ENCODE measurements at regions not wholly inside any gene's neighbourhood (a gene's known extent, or its start where the extent isn't known, plus 50 kb on each side); places are given as distances from the start of the nearest gene placed in this dataset.

DNA sequence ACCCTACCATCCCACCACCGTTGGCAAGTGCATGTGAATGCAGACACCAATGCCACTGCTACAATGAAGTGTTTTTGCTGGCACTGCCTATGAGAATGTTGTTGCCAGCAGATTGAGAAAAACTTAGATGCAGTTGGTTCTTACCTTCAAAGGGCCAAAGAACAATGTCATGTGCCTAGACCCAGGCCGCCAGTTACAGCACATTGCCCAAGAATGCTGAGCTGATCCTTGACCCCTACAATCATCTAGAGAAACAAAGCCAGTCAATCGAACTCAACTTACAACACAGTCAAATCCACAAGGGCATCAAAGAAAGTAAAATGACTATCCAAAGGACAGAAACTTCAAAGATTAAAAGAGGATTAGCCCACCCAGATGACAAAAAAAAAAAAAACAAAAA lies 102.4 kb upstream of the SPIN4 start:
- H3K9ac ChIP-seq (ENCODE audit: low read length), result no peak overlapping the region
- no peaks in the 10 kb centered on the region for H3K27me3 ChIP-seq (ENCODE audit: control insufficient read depth, insufficient read depth, low read length)
- H3K36me3 ChIP-seq (ENCODE audit: control insufficient read depth, insufficient read depth, low read length), result no peaks in the 10 kb centered on the region
- no peak overlapping the region for H3K4me3 ChIP-seq (ENCODE audit: low read length)
- no peaks in the 10 kb centered on the region for H3K4me1 ChIP-seq (ENCODE audit: control insufficient read depth, insufficient read depth, low read length)
- no peaks in the 10 kb centered on the region for H3K9me3 ChIP-seq (ENCODE audit: control insufficient read depth, low read length)

DNA sequence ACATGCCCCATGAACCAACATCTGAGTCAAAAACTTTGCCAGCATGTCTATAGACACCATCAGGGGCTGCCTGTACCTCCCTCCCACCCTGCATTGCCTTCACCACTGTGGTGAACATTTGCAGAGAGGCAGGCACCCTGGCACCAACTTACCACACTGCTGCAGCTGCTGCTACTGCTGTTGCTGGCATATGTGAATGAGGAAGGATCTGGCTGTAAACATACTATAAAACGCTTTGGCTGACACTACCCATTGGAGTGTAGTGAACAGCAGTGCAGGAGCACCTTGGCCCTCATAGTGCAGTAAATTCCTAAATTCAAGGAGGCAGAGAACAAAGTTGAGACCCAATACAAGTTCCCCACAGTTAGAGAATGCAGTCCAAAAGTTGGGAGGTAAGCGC lies 90.6 kb upstream of the SPIN4 start:
- H3K36me3 ChIP-seq (ENCODE audit: control insufficient read depth, insufficient read depth, low read length), result no peaks in the 10 kb centered on the region
- H3K27me3 ChIP-seq (ENCODE audit: control insufficient read depth, insufficient read depth, low read length), result no peaks in the 10 kb centered on the region

DNA sequence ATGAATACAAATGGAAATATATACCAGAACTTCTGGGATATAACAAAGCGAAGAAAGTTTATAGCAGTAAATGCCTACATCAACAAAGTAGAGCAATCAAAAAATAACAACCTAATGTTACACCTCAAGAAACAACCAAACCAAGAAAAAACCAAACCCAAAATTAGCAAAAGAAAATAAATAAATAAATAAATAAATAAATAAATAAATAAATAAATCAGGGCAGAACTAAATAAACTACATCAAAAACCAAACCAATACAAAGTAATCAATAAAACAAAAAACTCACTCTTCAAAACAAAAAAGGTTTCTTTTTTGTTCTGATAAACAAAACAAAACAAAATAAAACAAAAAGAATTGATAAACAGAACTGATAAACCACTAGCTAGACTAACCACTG lies 88.4 kb upstream of the SPIN4 start:
- H3K9me3 ChIP-seq (ENCODE audit: control insufficient read depth, low read length), result no peaks in the 10 kb centered on the region
- no peak overlapping the region for H3K4me3 ChIP-seq (ENCODE audit: low read length)
- no peak overlapping the region for H3K9ac ChIP-seq (ENCODE audit: low read length)
- H3K4me1 ChIP-seq (ENCODE audit: control insufficient read depth, insufficient read depth, low read length), result no peaks in the 10 kb centered on the region
- no peaks in the 10 kb centered on the region for H3K27me3 ChIP-seq (ENCODE audit: control insufficient read depth, insufficient read depth, low read length)
- H3K36me3 ChIP-seq (ENCODE audit: control insufficient read depth, insufficient read depth, low read length), result no peaks in the 10 kb centered on the region

More for the DNA sequence above, 90.6 kb upstream of the SPIN4 start:
- Histone ChIP-seq H3K4me3 (ENCODE audit: low read length) (no peak overlapping the region), H3K9ac (ENCODE audit: low read length) (no peak overlapping the region), H3K9me3 (ENCODE audit: control insufficient read depth, low read length) (no peaks in the 10 kb centered on the region), H3K4me1 (ENCODE audit: control insufficient read depth, insufficient read depth, low read length) (no peaks in the 10 kb centered on the region)

DNA sequence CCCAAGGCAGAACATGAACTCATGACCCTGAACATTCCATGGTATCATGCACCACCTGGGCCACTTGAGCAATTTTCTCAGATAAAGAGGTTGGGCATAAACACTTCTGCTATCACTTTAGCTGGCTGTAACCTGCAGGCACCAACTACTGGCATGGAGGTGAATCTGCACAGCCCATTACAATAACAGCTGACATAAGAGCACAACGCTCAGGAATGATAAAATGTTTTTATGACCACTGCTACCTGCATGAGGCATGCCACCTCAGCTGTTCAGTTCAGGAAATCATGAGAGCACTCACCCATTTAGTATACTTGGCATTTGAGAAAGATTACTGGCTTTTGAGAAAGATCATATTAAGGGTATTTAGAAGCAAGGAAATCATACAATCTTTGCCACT lies 85.7 kb upstream of the SPIN4 start:
- no peaks in the 10 kb centered on the region for H3K27me3 ChIP-seq (ENCODE audit: control insufficient read depth, insufficient read depth, low read length)
- H3K4me1 ChIP-seq (ENCODE audit: control insufficient read depth, insufficient read depth, low read length), result no peaks in the 10 kb centered on the region
- H3K36me3 ChIP-seq (ENCODE audit: control insufficient read depth, insufficient read depth, low read length), result no peaks in the 10 kb centered on the region
- H3K4me3 ChIP-seq (ENCODE audit: low read length), result no peak overlapping the region
- no peaks in the 10 kb centered on the region for H3K9me3 ChIP-seq (ENCODE audit: control insufficient read depth, low read length)
- H3K9ac ChIP-seq (ENCODE audit: low read length), result no peak overlapping the region

DNA sequence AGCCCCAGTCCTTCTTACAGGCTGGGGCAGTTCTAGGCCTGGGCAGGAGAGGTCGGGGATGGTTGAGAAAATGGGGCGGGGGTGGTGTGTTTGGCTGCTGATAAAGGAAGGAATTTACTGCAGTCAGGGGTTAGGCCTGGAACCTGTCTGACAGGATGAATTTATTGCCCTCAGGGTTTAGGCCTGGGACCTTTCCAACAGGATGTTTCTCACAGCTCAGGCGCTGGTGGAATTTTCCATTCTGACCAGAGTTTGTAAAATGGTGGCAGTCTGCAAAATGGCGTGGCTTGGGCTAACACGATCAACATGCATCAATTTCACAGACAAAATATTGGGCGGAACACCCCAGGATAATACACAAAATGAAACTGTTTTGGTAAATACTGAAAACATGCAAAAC lies 83.5 kb upstream of the SPIN4 start:
- Histone ChIP-seq H3K27me3 (ENCODE audit: control insufficient read depth, insufficient read depth, low read length) (no peaks in the 10 kb centered on the region), H3K36me3 (ENCODE audit: control insufficient read depth, insufficient read depth, low read length) (no peaks in the 10 kb centered on the region), H3K9ac (ENCODE audit: low read length) (no peak overlapping the region), H3K4me3 (ENCODE audit: low read length) (no peak overlapping the region), H3K9me3 (ENCODE audit: control insufficient read depth, low read length) (no peaks in the 10 kb centered on the region), H3K4me1 (ENCODE audit: control insufficient read depth, insufficient read depth, low read length) (no peaks in the 10 kb centered on the region)

DNA sequence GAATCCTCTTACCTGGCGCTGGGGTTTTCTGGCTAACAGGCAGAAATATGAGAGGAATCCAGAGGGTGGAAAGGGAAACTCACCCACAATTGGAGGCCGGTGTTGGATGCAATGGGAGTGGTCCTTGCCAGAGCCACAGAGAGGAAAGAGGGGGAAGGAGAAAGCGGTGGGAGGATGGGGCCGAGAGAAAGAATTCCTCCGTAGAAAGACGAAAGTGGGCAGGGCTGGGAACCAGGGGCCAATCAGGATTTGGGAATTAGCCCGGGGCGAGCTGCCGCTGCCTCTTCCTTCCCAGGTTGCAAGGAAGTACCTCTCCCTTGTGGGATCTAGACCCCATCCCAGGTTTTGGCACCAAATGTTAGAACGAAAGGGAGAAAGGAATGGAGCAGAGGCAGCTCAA lies 83.1 kb upstream of the SPIN4 start:
- Histone ChIP-seq H3K4me1 (ENCODE audit: control insufficient read depth, insufficient read depth, low read length) (no peaks in the 10 kb centered on the region), H3K4me3 (ENCODE audit: low read length) (no peak overlapping the region), H3K27me3 (ENCODE audit: control insufficient read depth, insufficient read depth, low read length) (no peaks in the 10 kb centered on the region), H3K9ac (ENCODE audit: low read length) (no peak overlapping the region), H3K9me3 (ENCODE audit: control insufficient read depth, low read length) (no peaks in the 10 kb centered on the region), H3K36me3 (ENCODE audit: control insufficient read depth, insufficient read depth, low read length) (no peaks in the 10 kb centered on the region)

DNA sequence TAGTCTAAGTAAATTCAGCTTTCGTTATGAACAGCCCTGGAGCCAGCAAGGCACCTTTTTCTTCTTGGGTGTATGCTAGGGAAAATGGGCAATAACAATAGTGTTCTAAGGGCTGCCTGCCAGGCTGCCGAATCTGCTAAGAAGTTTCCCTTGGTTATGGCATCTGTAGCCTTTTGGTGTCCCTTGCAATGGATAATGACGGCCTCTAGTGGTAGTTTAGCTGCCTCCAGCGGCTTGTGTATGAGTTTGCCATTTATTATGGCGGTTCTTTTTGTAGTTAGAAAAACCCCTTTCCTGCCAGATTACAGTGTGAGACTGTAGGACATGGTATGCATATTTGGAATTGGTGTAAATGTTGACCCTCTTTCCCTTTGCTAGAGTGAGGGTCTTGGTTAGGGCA lies 78.9 kb upstream of the SPIN4 start:
- Histone ChIP-seq H3K4me3 (ENCODE audit: low read length) (no peak overlapping the region), H3K27me3 (ENCODE audit: control insufficient read depth, insufficient read depth, low read length) (no peaks in the 10 kb centered on the region), H3K4me1 (ENCODE audit: control insufficient read depth, insufficient read depth, low read length) (no peaks in the 10 kb centered on the region), H3K36me3 (ENCODE audit: control insufficient read depth, insufficient read depth, low read length) (no peaks in the 10 kb centered on the region), H3K9ac (ENCODE audit: low read length) (no peak overlapping the region), H3K9me3 (ENCODE audit: control insufficient read depth, low read length) (no peaks in the 10 kb centered on the region)

DNA sequence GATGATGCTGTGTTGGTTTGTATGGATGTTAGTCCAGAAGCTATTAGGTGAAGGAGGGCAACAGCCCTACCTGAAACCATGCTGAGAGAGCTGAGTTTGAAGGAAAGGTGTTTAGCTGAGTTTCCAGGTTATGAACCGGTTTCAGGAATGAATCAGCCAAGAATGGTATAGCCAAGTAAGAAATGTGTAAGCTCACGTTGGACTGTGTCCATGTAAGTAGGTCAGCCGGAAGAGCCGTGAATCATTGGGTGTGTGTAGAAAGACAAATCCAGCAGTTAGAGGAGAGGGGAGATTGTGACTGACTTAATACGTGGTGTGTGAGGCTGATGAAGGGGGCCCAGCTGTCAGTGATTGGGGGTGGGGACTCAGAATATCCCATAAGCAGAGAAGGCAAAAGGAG lies 77.2 kb upstream of the SPIN4 start:
- Histone ChIP-seq H3K27me3 (ENCODE audit: control insufficient read depth, insufficient read depth, low read length) (peaks cover 3% of the 10 kb centered on the region), H3K4me1 (ENCODE audit: control insufficient read depth, insufficient read depth, low read length) (no peaks in the 10 kb centered on the region), H3K4me3 (ENCODE audit: low read length) (no peak overlapping the region), H3K36me3 (ENCODE audit: control insufficient read depth, insufficient read depth, low read length) (no peaks in the 10 kb centered on the region), H3K9ac (ENCODE audit: low read length) (no peak overlapping the region), H3K9me3 (ENCODE audit: control insufficient read depth, low read length) (no peaks in the 10 kb centered on the region)

DNA sequence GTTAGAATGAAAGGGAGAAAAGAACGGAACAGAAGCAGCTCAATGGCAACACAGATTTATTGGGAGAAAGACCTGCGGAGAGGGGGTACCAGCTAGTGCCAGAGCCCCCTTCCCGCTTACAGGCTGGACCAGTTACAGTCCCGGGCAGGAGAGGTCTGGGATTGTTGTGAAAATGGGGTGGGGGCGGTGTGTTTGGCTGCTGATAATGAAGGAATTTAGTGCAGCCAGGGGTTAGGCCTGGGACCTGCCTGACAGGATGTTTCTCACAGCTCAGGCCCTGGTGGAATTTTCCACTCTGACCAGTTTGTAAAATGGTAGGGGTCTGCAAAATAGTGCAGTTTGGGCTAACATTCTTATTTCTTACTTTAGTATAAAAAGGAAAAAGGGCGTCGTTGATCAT lies 75.4 kb upstream of the SPIN4 start:
- H3K9ac ChIP-seq (ENCODE audit: low read length), result no peak overlapping the region
- H3K4me3 ChIP-seq (ENCODE audit: low read length), result no peak overlapping the region
- H3K4me1 ChIP-seq (ENCODE audit: control insufficient read depth, insufficient read depth, low read length), result no peaks in the 10 kb centered on the region
- no peaks in the 10 kb centered on the region for H3K36me3 ChIP-seq (ENCODE audit: control insufficient read depth, insufficient read depth, low read length)
- H3K9me3 ChIP-seq (ENCODE audit: control insufficient read depth, low read length), result no peaks in the 10 kb centered on the region
- H3K27me3 ChIP-seq (ENCODE audit: control insufficient read depth, insufficient read depth, low read length), result peaks cover 3% of the 10 kb centered on the region

DNA sequence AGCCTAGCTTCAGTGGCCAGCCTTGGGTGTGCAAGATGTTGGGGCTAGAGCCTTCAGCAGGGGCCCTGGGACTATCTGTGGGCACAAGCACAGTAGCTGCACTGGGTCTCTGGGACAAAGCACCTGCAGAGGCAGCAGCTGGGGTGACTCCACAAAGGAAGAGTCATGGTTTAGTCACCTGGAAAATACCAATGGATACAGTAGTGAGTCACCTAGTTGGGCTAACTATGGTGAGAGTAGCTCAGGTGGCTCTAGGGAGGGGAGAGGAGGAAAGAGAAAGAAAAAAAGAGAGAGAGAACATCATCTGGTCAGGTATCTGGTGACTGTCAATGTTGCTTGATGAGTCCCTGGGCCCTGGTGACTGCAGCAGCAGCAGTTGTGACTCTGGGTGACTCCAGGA lies 72.9 kb upstream of the SPIN4 start:
- H3K27me3 ChIP-seq (ENCODE audit: control insufficient read depth, insufficient read depth, low read length), result peaks cover 3% of the 10 kb centered on the region

DNA sequence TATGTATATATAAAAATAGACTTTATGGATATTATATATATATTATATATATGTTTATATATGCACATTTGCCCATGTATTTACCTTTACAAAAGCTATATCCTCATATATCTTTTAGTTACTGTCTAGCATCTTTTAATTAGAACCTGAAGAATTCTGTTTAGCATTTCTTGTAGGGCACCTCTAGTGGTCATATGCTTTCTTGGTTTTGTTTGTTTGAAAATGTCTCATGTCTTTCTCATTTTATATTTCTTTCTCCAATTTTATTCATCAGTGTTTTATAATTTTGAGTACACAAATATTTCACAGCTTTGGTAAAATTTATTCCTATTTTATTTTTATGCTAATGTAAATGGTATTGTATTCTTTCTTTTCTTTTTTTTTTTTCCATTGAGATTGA lies 70.3 kb upstream of the SPIN4 start:
- Histone ChIP-seq H3K4me3 (ENCODE audit: low read length) (no peak overlapping the region), H3K9me3 (ENCODE audit: control insufficient read depth, low read length) (no peaks in the 10 kb centered on the region), H3K27me3 (ENCODE audit: control insufficient read depth, insufficient read depth, low read length) (peaks cover 3% of the 10 kb centered on the region), H3K36me3 (ENCODE audit: control insufficient read depth, insufficient read depth, low read length) (no peaks in the 10 kb centered on the region), H3K9ac (ENCODE audit: low read length) (no peak overlapping the region), H3K4me1 (ENCODE audit: control insufficient read depth, insufficient read depth, low read length) (no peaks in the 10 kb centered on the region)

More for the DNA sequence above, 72.9 kb upstream of the SPIN4 start:
- Histone ChIP-seq H3K4me3 (ENCODE audit: low read length) (no peak overlapping the region), H3K36me3 (ENCODE audit: control insufficient read depth, insufficient read depth, low read length) (no peaks in the 10 kb centered on the region), H3K9me3 (ENCODE audit: control insufficient read depth, low read length) (no peaks in the 10 kb centered on the region), H3K9ac (ENCODE audit: low read length) (no peak overlapping the region), H3K4me1 (ENCODE audit: control insufficient read depth, insufficient read depth, low read length) (no peaks in the 10 kb centered on the region)

DNA sequence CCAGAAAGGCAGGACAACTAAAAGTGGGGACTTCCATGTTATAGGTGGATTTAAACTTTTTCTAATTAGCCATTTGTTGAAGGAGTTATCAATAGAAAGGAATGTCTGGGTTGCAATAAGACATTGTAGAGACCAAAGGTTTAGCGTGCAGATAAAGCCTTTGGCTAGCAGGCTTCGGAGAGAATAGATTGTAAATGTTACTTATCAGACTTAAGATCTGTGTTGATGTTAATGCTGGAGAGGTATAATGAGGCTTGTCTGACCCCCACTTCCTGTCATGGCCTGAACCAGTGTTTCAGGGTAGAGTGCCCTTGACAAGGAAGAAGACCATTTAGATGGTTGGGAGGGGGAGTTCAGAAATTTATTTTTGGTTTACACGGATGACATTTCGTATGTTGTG lies 67.1 kb upstream of the SPIN4 start:
- Histone ChIP-seq H3K4me1 (ENCODE audit: control insufficient read depth, insufficient read depth, low read length) (no peaks in the 10 kb centered on the region), H3K9ac (ENCODE audit: low read length) (no peak overlapping the region), H3K9me3 (ENCODE audit: control insufficient read depth, low read length) (no peaks in the 10 kb centered on the region), H3K4me3 (ENCODE audit: low read length) (no peak overlapping the region), H3K27me3 (ENCODE audit: control insufficient read depth, insufficient read depth, low read length) (no peaks in the 10 kb centered on the region), H3K36me3 (ENCODE audit: control insufficient read depth, insufficient read depth, low read length) (no peaks in the 10 kb centered on the region)

DNA sequence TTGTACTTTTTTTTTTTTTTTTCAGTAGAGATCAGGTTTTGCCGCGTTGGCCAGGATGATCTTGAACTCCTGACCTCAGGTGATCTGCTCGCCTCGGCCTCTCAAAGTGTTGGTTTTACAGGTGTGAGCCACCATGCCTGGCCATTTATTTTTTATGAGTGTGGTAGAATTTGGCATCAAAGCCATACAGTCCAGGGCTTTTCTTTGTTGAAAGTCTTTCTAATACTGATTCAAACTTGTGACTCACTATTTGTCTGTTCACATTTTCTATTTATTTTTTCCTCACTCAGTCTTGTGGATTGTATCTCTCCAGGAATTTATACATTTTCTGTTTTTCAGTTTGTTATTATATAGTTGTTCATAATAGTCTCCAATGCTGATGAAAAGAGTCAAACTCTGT lies 66.5 kb upstream of the SPIN4 start:
- Histone ChIP-seq H3K4me1 (ENCODE audit: control insufficient read depth, insufficient read depth, low read length) (no peaks in the 10 kb centered on the region), H3K27me3 (ENCODE audit: control insufficient read depth, insufficient read depth, low read length) (no peaks in the 10 kb centered on the region), H3K9me3 (ENCODE audit: control insufficient read depth, low read length) (no peaks in the 10 kb centered on the region), H3K9ac (ENCODE audit: low read length) (no peak overlapping the region), H3K4me3 (ENCODE audit: low read length) (no peak overlapping the region), H3K36me3 (ENCODE audit: control insufficient read depth, insufficient read depth, low read length) (no peaks in the 10 kb centered on the region)
